ENCODE measurements at regions not wholly inside any gene's neighbourhood (a gene's known extent, or its start where the extent isn't known, plus 50 kb on each side); places are given as distances from the start of the nearest gene placed in this dataset.
"Not testable (repeated sequence)": the region's sequence is repeated elsewhere in the genome, so short reads cannot be mapped to it uniquely, and the experiment has no call there.

- DNase-seq (ENCODE audit: low spot score), result no peak
These were observed 92.1 kb upstream of the FGFR2 start for GRCh38 chr10:121690152-121690848.

GRCh38 chr10:121687095-121687813 lies 89.0 kb upstream of the FGFR2 start:
- no peak for DNase-seq (ENCODE audit: low spot score)

- no peak for DNase-seq (ENCODE audit: low spot score)
These were observed 86.0 kb upstream of the FGFR2 start for GRCh38 chr10:121684276-121684675.

- no peak for DNase-seq (ENCODE audit: low spot score)
These were observed 85.6 kb upstream of the FGFR2 start for GRCh38 chr10:121683816-121684215.

GRCh38 chr10:121683366-121683765 lies 85.1 kb upstream of the FGFR2 start:
- DNase-seq (ENCODE audit: low spot score), result no peak

- no peak for DNase-seq (ENCODE audit: low spot score)
These were observed 83.9 kb upstream of the FGFR2 start for GRCh38 chr10:121681997-121682687.

- DNase-seq (ENCODE audit: low spot score), result no peak
These were observed 82.8 kb upstream of the FGFR2 start for GRCh38 chr10:121680879-121681655.

GRCh38 chr10:121679916-121680315 lies 81.7 kb upstream of the FGFR2 start:
- no peak for DNase-seq (ENCODE audit: low spot score)

- no peak for DNase-seq (ENCODE audit: low spot score)
These were observed 80.5 kb upstream of the FGFR2 start for GRCh38 chr10:121678631-121679174.

- no peak for DNase-seq (ENCODE audit: low spot score)
These were observed 79.6 kb upstream of the FGFR2 start for GRCh38 chr10:121677880-121678279.

- DNase-seq (ENCODE audit: low spot score), result no peak
These were observed 77.1 kb upstream of the FGFR2 start for GRCh38 chr10:121675344-121675743.

- no peak for DNase-seq (ENCODE audit: low spot score)
These were observed 76.6 kb upstream of the FGFR2 start for GRCh38 chr10:121674885-121675284.

- no peak for DNase-seq (ENCODE audit: low spot score)
These were observed 74.5 kb upstream of the FGFR2 start for GRCh38 chr10:121672733-121673132.

GRCh38 chr10:121669840-121670239 lies 71.6 kb upstream of the FGFR2 start:
- DNase-seq (ENCODE audit: low spot score), result not testable (repeated sequence)

GRCh38 chr10:121669028-121669374 lies 70.8 kb upstream of the FGFR2 start:
- no peak for DNase-seq (ENCODE audit: low spot score)

- peak; percentile 12 for DNase-seq (ENCODE audit: low spot score)
These were observed 70.2 kb upstream of the FGFR2 start for GRCh38 chr10:121668314-121669027.

- no peak for DNase-seq (ENCODE audit: low spot score)
These were observed 69.7 kb upstream of the FGFR2 start for GRCh38 chr10:121667948-121668313.

- DNase-seq (ENCODE audit: low spot score), result no peak
These were observed 67.6 kb upstream of the FGFR2 start for GRCh38 chr10:121665809-121666208.

- no peak for DNase-seq (ENCODE audit: low spot score)
These were observed 66.4 kb upstream of the FGFR2 start for GRCh38 chr10:121664671-121665070.

GRCh38 chr10:121662945-121663917 lies 65.0 kb upstream of the FGFR2 start:
- no peak for DNase-seq (ENCODE audit: low spot score)

Data from AG08395 (cell line).